GM18507 (cell line): ENCODE measurements at regions not wholly inside any gene's neighbourhood (a gene's known extent, or its start where the extent isn't known, plus 50 kb on each side); places are given as distances from the start of the nearest gene placed in this dataset.
A peak's percentile ranks its signal among the peaks of the same experiment; 100 is the strongest.

Source experiments
- DNase-seq: peaks from one replicate; pipeline ENCODE4 v3.0.0; 2011; ENCODE audit warnings: low read depth; ENCODE audit not compliant: insufficient read length; ENCODE audit errors: extremely low spot score
- FAIRE-seq: peaks from 2 replicates; lab custom pipeline; 2011; peaks lifted over from hg19 to GRCh38; lab: Jason Lieb, UNC

- FAIRE-seq (no peak), DNase-seq (no peak)
These were observed 116.7 kb upstream of the MGAT5 start for GRCh38 chr2:134137182-134137611.

- no peak for FAIRE-seq
- DNase-seq: no peak
These were observed 115.8 kb upstream of the MGAT5 start for GRCh38 chr2:134138115-134138514.

DNA sequence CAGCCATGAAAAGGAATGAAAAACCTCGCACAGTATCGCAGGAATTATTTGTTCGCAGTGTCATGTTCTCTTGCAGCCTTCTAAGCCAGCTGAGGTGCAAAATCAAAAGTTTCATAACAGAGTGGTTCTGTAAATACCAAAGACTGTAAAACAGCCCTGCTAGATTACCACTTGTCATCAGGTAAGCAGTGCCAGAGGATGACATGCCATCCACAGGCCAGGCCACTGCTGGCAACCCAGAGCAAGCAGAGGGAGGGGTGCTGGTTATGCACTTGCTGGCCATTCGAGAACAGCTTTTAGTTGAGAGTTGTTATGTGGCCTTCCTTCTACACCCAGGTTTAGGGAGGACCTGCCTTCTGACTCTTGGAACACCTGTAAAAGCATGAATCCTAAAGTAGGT, 114.3 kb upstream of the MGAT5 start:
- DNase-seq (no peak), FAIRE-seq (no peak)

GRCh38 chr2:134140251-134140661, 113.6 kb upstream of the MGAT5 start:
- no peak for DNase-seq
- no peak for FAIRE-seq

GRCh38 chr2:134141598-134142340, 112.1 kb upstream of the MGAT5 start:
- DNase-seq (no peak), FAIRE-seq (no peak)

GRCh38 chr2:134142341-134142738, 111.5 kb upstream of the MGAT5 start:
- no peak for DNase-seq
- FAIRE-seq: no peak

DNA sequence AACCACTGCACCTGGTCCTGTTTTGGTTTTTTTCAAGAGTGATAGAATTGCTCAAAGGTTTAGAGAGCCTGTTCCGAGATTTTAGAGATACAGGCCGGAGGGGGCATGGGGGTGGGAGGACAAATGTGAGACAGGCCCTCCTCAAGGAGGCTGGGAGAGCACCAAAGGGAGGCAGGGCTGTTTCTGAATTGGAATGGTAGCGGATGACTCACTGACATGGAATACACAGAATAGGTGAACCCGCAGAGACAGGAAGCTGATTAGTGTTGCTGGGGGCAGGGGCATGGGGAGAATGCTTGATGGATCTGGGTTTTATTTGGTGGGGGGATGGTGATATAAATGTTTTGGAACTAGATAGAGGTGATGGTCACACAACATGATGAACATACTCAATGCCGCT, 111.0 kb upstream of the MGAT5 start:
- DNase-seq (no peak), FAIRE-seq (no peak)

DNA sequence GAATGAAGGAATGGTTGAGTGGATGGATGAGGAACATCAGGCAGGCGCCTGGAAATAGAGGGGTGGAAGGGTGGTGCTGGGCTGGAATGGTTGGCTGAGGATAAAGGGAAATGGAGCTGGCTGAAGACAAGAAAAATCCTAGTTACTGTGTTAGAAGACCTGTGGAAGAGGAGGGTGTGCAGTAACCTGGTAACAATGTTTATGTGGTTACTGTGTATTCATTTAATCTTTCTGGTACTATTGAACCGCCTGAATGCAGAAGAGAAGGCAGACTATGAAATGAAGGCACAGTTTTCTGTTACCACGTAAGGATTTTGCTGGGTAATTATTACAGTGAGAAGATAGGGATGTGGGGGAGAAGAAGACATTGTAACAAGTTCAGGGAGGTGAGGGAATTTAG, 110.3 kb upstream of the MGAT5 start:
- no peak for FAIRE-seq
- DNase-seq: no peak

GRCh38 chr2:134144081-134144596, 109.7 kb upstream of the MGAT5 start:
- no peak for DNase-seq
- FAIRE-seq: no peak

DNA sequence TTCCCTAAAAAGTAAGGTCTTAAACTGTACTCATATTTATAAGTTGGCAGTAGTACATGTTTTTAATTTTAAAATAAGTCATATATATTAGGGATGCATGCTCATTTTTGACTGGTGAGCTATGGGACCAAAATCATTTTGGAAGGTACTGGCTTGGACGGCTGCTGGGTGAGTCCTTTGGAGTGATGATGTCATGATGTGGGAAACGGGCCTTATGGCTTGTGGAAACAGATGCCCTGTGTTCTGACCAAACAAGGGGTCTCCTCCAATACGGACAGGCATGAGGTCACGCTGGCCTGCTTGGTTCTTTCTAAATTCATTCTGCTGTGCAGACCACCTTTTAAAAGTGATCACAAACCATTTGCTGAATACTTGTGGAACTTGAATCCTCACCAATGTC, 109.2 kb upstream of the MGAT5 start:
- FAIRE-seq (no peak), DNase-seq (no peak)

DNA sequence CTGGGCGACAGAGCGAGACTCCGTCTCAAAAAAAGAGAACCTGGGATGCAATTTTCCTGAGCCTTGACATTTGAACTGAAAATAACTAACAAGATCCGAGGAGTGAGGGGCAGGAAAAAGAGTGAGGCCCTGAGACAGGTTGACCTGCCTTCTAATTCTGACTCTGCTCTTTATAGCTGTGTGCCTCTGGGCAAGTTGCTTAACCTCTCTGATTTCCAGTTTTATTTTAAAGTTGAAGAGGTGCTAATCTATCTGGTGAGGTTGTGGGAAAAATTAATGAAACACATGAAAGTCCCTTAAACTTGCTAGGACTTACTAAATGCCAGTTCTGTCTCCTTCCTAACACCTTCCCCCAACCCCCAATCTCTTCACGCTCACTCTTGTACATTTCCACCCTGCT, 108.4 kb upstream of the MGAT5 start:
- DNase-seq (no peak), FAIRE-seq (no peak)

DNA sequence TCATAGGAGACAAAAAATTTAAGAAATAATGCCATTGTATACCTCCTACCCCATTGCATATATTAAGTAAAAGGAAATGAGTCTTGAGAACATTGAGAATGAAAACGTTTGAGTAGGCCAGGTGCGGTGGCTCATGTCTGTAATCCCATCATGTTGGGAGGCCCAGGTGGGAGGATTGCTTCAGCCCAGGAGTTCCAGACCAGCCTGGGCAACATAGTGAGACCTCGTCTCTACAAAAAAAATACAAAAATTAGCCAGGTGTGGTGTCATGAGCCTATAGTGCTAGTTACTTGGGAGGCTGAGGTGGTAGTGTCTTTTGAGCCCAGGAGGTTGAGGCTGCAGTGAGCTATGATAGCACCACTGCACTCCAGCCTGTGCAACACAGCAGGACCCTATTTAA, 107.7 kb upstream of the MGAT5 start:
- DNase-seq (no peak), FAIRE-seq (no peak)

DNA sequence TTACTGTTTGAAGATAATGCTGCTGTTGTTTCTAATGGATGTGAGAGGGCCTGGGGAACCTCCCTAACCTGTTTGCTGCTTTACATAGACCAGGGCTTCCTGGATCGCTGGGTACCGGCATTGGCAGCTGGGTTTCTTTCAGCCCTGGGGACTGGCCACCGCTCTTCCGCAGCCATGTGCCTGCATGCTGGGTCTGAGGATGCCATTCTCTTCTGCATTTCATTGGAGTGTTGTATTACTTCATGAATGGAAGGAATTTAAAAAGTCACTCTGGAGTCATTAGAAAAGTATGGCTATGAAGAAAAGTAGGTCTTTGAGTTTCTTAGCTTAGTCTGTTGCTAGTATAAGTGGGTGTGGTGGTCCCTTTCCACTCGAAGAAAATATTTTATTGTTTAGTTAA, 107.3 kb upstream of the MGAT5 start:
- FAIRE-seq (no peak), DNase-seq (no peak)

DNA sequence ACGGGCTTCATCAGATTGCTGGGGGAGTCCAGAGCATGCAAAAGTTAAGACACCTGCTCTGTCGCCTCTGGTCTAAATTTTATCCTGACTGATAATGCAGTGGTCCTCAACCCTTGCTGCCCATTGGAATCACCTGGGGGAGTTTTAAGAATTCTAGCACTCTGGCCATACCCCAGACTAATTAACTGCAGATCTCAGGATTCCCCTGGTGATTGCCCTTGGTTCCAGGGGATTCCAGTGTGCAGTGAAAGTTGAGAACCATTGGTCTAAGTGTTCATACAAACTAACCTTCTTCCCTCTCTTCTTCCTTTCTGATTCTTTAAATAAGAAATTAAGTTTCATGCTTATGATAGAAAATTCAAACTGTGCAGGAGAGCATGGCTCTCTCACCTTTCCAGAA, 105.7 kb upstream of the MGAT5 start:
- DNase-seq (no peak), FAIRE-seq (no peak)

- FAIRE-seq: no peak
- DNase-seq: no peak
These were observed 104.9 kb upstream of the MGAT5 start for GRCh38 chr2:134148843-134149472.

DNA sequence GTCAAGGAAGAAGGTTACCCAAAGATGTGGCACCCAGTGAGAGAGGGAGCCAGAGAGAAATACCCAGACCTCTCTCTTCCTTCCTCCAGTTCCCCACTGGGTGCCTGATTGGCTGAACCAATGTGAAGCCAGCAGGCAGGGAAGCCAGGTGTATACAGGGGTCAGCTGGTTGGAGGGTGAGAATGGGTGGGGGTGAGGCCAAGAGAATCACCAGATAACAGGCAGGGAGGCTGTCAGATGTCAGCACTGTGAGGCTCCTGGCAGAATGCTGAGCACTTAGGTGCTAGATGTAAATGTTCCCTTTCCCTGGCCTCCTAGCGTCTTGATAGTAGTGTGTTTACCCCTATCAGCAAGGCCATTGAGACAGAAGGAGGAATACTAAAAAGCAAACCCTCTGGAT, 104.0 kb upstream of the MGAT5 start:
- FAIRE-seq: no peak
- DNase-seq: no peak

- DNase-seq: no peak
- no peak for FAIRE-seq
These were observed 103.1 kb upstream of the MGAT5 start for GRCh38 chr2:134150760-134151159.

DNA sequence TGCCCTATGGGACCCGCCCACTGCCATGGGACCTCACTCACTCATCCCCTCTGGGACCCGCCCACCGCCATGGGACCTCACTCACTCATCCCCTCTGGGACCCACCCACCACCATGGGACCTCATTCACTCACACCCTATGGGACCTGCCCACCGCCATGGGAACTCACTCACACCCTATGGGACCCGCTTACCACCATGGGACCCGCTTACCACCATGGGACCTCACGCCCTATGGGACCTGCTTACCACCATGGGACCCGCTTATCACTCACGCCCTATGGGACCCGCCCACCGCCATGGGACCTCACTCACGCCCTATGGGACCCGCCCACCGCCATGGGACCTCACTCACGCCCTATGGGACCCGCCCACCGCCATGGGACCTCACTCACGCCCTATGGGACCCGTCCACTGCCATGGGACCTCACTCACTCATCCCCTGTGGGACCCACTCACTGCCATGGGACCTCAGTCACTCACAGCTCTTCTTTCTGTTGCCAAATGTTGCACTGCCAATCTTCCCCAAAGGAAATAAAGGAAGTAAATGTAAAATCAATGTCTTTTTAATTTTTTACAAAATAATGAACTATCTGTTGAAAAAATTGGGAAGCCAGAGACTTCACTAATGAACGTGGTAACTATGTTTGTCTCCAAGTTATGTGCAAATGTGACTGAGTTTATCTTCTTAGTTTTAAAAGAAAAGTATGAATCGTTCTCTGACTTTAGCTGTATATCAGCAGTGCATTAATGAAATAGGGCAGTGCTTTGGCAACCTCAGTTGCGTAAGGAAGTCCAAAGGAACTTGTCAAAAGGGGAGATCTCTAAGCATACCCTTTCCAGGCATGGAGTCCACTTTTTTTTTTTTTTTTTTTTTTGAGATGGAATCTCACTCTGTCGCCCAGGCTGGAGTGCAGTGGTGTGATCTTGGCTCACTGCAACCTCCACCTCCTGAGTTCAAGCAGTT, 101.5 kb upstream of the MGAT5 start:
- FAIRE-seq (no peak), DNase-seq (no peak)

- peak; percentile 5 for FAIRE-seq
- no peak for DNase-seq
These were observed 100.5 kb upstream of the MGAT5 start for GRCh38 chr2:134153294-134153880.

DNA sequence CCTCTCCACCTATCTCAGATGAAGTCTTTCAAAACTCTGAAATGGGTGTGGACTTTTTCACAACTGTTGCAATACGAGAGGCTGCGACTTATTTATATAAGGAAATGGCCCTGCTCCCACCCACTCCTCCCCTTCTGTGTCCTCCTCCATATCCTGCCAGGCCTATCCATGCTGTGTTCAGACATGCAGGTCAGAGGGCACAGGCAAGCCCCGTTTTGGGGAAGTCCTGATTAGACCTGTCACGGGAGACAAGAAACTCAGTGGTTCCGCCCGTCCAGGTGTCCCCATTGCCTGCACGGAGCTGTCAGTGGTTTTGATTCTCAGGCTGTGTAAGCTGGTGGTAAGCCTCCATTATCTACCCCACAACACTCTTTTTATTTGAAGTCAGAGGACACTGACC, 99.6 kb upstream of the MGAT5 start:
- no peak for DNase-seq
- peak; percentile 51 for FAIRE-seq
